ENCODE measurements at regions not wholly inside any gene's neighbourhood (a gene's known extent, or its start where the extent isn't known, plus 50 kb on each side); places are given as distances from the start of the nearest gene placed in this dataset.
"Not testable (repeated sequence)": the region's sequence is repeated elsewhere in the genome, so short reads cannot be mapped to it uniquely, and the experiment has no call there.

GRCh38 chr17:36851250-36851649 is 86.0 kb upstream of the LHX1 start:
- H3K4me3 ChIP-seq (ENCODE audit: control insufficient read depth, low read depth, low read length) = no peak overlapping the region
- TF ChIP-seq CTCF (IDR thresholded peaks at IDR 0.05; ENCODE audit: control insufficient read depth, insufficient read depth, low read depth, low read length, missing control alignments) = no peak
- no peak for DNase-seq (ENCODE audit: low read depth)

- not testable (repeated sequence) for H3K4me3 ChIP-seq (ENCODE audit: control insufficient read depth, low read depth, low read length); DNase-seq (ENCODE audit: low read depth)
These were observed 84.8 kb upstream of the LHX1 start for GRCh38 chr17:36852478-36852877.

- DNase-seq (ENCODE audit: low read depth) = no peak
- H3K4me3 ChIP-seq (ENCODE audit: control insufficient read depth, low read depth, low read length) = no peak overlapping the region
- no peak for TF ChIP-seq CTCF (IDR thresholded peaks at IDR 0.05; ENCODE audit: control insufficient read depth, insufficient read depth, low read depth, low read length, missing control alignments)
These were observed 82.3 kb upstream of the LHX1 start for GRCh38 chr17:36854982-36855381.

GRCh38 chr17:36855459-36855858 is 81.8 kb upstream of the LHX1 start:
- DNase-seq (ENCODE audit: low read depth) = no peak
- no peak overlapping the region for H3K4me3 ChIP-seq (ENCODE audit: control insufficient read depth, low read depth, low read length)
- TF ChIP-seq CTCF (IDR thresholded peaks at IDR 0.05; ENCODE audit: control insufficient read depth, insufficient read depth, low read depth, low read length, missing control alignments) = no peak

- H3K4me3 ChIP-seq (ENCODE audit: control insufficient read depth, low read depth, low read length) = no peak overlapping the region
- TF ChIP-seq CTCF (IDR thresholded peaks at IDR 0.05; ENCODE audit: control insufficient read depth, insufficient read depth, low read depth, low read length, missing control alignments) = no peak
- no peak for DNase-seq (ENCODE audit: low read depth)
These were observed 81.1 kb upstream of the LHX1 start for GRCh38 chr17:36856222-36856621.

- no peak for DNase-seq (ENCODE audit: low read depth)
- H3K4me3 ChIP-seq (ENCODE audit: control insufficient read depth, low read depth, low read length) = no peak overlapping the region
- TF ChIP-seq CTCF (IDR thresholded peaks at IDR 0.05; ENCODE audit: control insufficient read depth, insufficient read depth, low read depth, low read length, missing control alignments) = no peak
These were observed 80.3 kb upstream of the LHX1 start for GRCh38 chr17:36856903-36857381.

GRCh38 chr17:36857698-36858097 is 79.6 kb upstream of the LHX1 start:
- no peak for DNase-seq (ENCODE audit: low read depth)
- TF ChIP-seq CTCF (IDR thresholded peaks at IDR 0.05; ENCODE audit: control insufficient read depth, insufficient read depth, low read depth, low read length, missing control alignments) = no peak
- no peak overlapping the region for H3K4me3 ChIP-seq (ENCODE audit: control insufficient read depth, low read depth, low read length)

All from AG09309 (cell line).